Gastrocnemius medialis (tissue), 4 donors: ENCODE measurements at regions not wholly inside any gene's neighbourhood (a gene's known extent, or its start where the extent isn't known, plus 50 kb on each side); places are given as distances from the start of the nearest gene placed in this dataset.

Experiments
- POLR2A ChIP-seq, 2 donors: fragments of 450-650 bp; IDR thresholded peaks; one replicate each; pipeline ENCODE4 v1.6.1; 2017; ENCODE audit warnings: antibody characterized with exemption in 2 of 2, mild to moderate bottlenecking in 2 of 2, moderate library complexity in 2 of 2
- TF ChIP-seq, protein P1 (sequence below), 5 experiments: fragments of 450-650 bp in 3 of 5; fragments of 200-600 bp in 2 of 5; sonication (generic) in 2 of 5; IDR thresholded peaks in 4 of 5; conservative IDR thresholded peaks in 1 of 5; 1 replicate in 4 of 5; 2 replicates in 1 of 5; pipeline ENCODE4 v1.5.1; 2016 to 2019; ENCODE audit warnings: antibody characterized with exemption in 5 of 5, mild to moderate bottlenecking in 3 of 5, moderate library complexity in 3 of 5

DNA sequence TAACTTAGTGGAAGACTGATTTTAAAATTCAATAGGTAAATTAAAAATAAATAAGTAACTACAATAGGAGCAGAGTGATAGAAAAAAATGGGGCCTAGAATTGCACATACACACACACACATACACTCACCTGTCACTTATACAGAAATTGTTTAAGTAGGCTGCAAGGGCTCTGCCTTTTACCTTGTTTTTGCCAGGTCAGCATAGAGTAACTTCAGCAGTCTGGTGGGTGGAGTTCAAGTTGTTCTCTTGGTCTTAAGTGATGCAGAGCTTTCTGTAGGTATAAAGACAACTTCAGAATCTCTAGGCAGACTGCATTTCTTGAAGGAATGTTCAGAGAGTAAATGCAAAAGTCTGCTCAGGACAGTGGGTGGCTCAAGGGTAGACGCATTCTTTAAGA, 457.0 kb downstream of the INHBA start:
- TF ChIP-seq POLR2A (IDR thresholded peaks at IDR 0.05): no peak
- TF ChIP-seq, protein P1, sequence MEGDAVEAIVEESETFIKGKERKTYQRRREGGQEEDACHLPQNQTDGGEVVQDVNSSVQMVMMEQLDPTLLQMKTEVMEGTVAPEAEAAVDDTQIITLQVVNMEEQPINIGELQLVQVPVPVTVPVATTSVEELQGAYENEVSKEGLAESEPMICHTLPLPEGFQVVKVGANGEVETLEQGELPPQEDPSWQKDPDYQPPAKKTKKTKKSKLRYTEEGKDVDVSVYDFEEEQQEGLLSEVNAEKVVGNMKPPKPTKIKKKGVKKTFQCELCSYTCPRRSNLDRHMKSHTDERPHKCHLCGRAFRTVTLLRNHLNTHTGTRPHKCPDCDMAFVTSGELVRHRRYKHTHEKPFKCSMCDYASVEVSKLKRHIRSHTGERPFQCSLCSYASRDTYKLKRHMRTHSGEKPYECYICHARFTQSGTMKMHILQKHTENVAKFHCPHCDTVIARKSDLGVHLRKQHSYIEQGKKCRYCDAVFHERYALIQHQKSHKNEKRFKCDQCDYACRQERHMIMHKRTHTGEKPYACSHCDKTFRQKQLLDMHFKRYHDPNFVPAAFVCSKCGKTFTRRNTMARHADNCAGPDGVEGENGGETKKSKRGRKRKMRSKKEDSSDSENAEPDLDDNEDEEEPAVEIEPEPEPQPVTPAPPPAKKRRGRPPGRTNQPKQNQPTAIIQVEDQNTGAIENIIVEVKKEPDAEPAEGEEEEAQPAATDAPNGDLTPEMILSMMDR (IDR thresholded peaks at IDR 0.05 in 4 of 5, conservative IDR thresholded peaks at IDR 0.05 in 1 of 5): no peak
